GM12878 (cell line): ENCODE measurements at regions not wholly inside any gene's neighbourhood (a gene's known extent, or its start where the extent isn't known, plus 50 kb on each side); places are given as distances from the start of the nearest gene placed in this dataset.

Experiments
- ATAC-seq: fragments of 200-7000 bp; cut with Tn5 transposase; 3 replicates; pipeline ENCODE4 v1.9.1; 2020; ENCODE audit warnings: mild to moderate bottlenecking, moderate library complexity
- BruUV-seq: library from RNA; stranded (reverse); fragments of 400-500 nt; replicated peaks from 2 replicates; lab custom pipeline; 2021; lab: Mats Ljungman, UMichigan
- CTCF ChIA-PET: fragments of 300-600 bp; sonication (Branson Sonifier 250); formaldehyde crosslinking; extraction: SDS; loops from one replicate; lab custom pipeline; 2021; ENCODE audit warnings: inconsistent platforms; lab: Yijun Ruan, JAX
- POLR2A ChIA-PET: fragments of 350-600 bp; formaldehyde crosslinking; extraction: SDS; loops from one replicate; lab custom pipeline; 2021; ENCODE audit warnings: inconsistent platforms; lab: Charles Lee
- RAD21 ChIA-PET: fragments of 300-600 bp; sonication (Branson Sonifier 250); formaldehyde crosslinking; loops from one replicate; lab custom pipeline; 2023; ENCODE audit warnings: antibody characterized with exemption; ENCODE audit not compliant: unreplicated experiment; lab: Charles Lee
- SMC1A ChIA-PET: fragments of 300-600 bp; sonication (Branson Sonifier 250); formaldehyde crosslinking; loops from one replicate; lab custom pipeline; 2023; ENCODE audit not compliant: unreplicated experiment, uncharacterized antibody; lab: Charles Lee
- DNase-seq: peaks from one replicate; pipeline ENCODE4 v3.0.0-alpha.2; 2011; ENCODE audit warnings: low read depth, low spot score
- FAIRE-seq: peaks from 3 replicates; lab custom pipeline; 2011; peaks lifted over from hg19 to GRCh38; lab: Jason Lieb, UNC
- H2AFZ ChIP-seq: 2 replicates; pipeline ENCODE4 v1.6.0; 2011; ENCODE audit warnings: low read depth, low read length, control low read depth; ENCODE audit not compliant: control insufficient read depth
- H3K27ac ChIP-seq: 2 replicates; pipeline ENCODE4 v1.5.1; 2011; ENCODE audit warnings: control low read depth; ENCODE audit not compliant: control insufficient read depth, insufficient read depth
- H3K27me3 ChIP-seq, 2 experiments: replicated peaks in 1 of 2; 2 replicates each; pipeline versions ENCODE4 v1.6.0 to v1.6.1; 2011; ENCODE audit warnings: low read length in 1 of 2; ENCODE audit not compliant: control insufficient read depth in 2 of 2, insufficient read depth in 2 of 2
- H3K36me3 ChIP-seq, 2 experiments: 2 replicates each; pipeline ENCODE4 v1.5.1; 2011; ENCODE audit warnings: low read length in 1 of 2; ENCODE audit not compliant: control insufficient read depth in 2 of 2, insufficient read depth in 2 of 2
- H3K4me1 ChIP-seq: 2 replicates; pipeline ENCODE4 v1.6.1; 2011; ENCODE audit warnings: mild to moderate bottlenecking, low read length, moderate library complexity, mixed read lengths; ENCODE audit not compliant: control insufficient read depth, insufficient read depth
- H3K4me2 ChIP-seq: 2 replicates; pipeline ENCODE4 v1.6.0; 2011; ENCODE audit warnings: control low read depth; ENCODE audit not compliant: control insufficient read depth, insufficient read depth
- H3K4me3 ChIP-seq: fragments of 200-600 bp; sonication (generic); 2 replicates; pipeline ENCODE4 v1.5.1; 2016
- H3K79me2 ChIP-seq: 2 replicates; pipeline ENCODE4 v1.6.0; 2011; ENCODE audit warnings: low read length; ENCODE audit not compliant: control insufficient read depth, insufficient read depth
- H3K9ac ChIP-seq: 2 replicates; pipeline ENCODE4 v1.8.0; 2011; ENCODE audit warnings: low read length, control low read depth, mixed read lengths; ENCODE audit not compliant: control insufficient read depth, insufficient read depth
- H3K9me3 ChIP-seq: replicated peaks from 3 replicates; pipeline ENCODE4 v1.5.1; 2011; ENCODE audit warnings: mild to moderate bottlenecking, low read length; ENCODE audit not compliant: control insufficient read depth, insufficient read depth
- H4K20me1 ChIP-seq: 2 replicates; pipeline ENCODE4 v1.6.0; 2011; ENCODE audit not compliant: control insufficient read depth, insufficient read depth
- ATF2 ChIP-seq: IDR thresholded peaks from 2 replicates; pipeline ENCODE4 v1.6.1; 2012; ENCODE audit warnings: low read length, inconsistent platforms
- MTA2 ChIP-seq: fragments of 450-650 bp; IDR thresholded peaks from 2 replicates; pipeline ENCODE4 v1.6.1; 2016; ENCODE audit warnings: low read depth, mild to moderate bottlenecking, moderate library complexity
- POLR2AphosphoS2 ChIP-seq: IDR thresholded peaks from 2 replicates; pipeline ENCODE4 v1.6.1; 2011; ENCODE audit warnings: low read depth, mild to moderate bottlenecking, low read length, improper control_type of control experiment, moderate library complexity
- RBBP5 ChIP-seq: fragments of 200-600 bp; sonication (generic); conservative IDR thresholded peaks from 2 replicates; pipeline ENCODE4 v1.6.1; 2016
- SIX5 ChIP-seq: IDR thresholded peaks from 2 replicates; pipeline ENCODE4 v1.6.1; 2011; ENCODE audit warnings: mild to moderate bottlenecking, low read depth, low read length, moderate library complexity; ENCODE audit not compliant: severe bottlenecking
- ZBED1 ChIP-seq: IDR thresholded peaks from 2 replicates; pipeline ENCODE4 v1.6.1; 2016; ENCODE audit warnings: borderline replicate concordance
- WGBS: methylation state at CpG from one replicate; pipeline ENCODE4 v1.1.6; 2016; ENCODE audit warnings: low lambda C conversion rate; ENCODE audit not compliant: insufficient replicate concordance, insufficient coverage; ENCODE audit errors: missing lambda C conversion rate; 5-methylcytosine and 5-hydroxymethylcytosine counted together
- in situ Hi-C: fragments of 300-500 bp; cut with MboI; formaldehyde crosslinking; loops from 9 replicates; pipeline ENCODE4 v1.14.3; 2018; ENCODE audit warnings: mixed read lengths
- intact Hi-C: fragments of 100-400 bp; cut with micrococcal nuclease; formaldehyde crosslinking; loops from one replicate; pipeline ENCODE4 v1.14.2; 2022; ENCODE audit not compliant: unreplicated experiment
- TF ChIP-seq, protein P1 (sequence below): IDR thresholded peaks from 2 replicates; pipeline ENCODE4 v1.6.1; 2011; ENCODE audit warnings: low read depth, mild to moderate bottlenecking, low read length, moderate library complexity, borderline replicate concordance; ENCODE audit errors: extremely low read depth
- TF ChIP-seq, protein P2 (sequence below): fragments of 450-650 bp; IDR thresholded peaks from 2 replicates; pipeline ENCODE4 v1.6.1; 2017; ENCODE audit warnings: mild to moderate bottlenecking, moderate library complexity
- TF ChIP-seq, protein P3 (sequence below): fragments of 450-650 bp; IDR thresholded peaks from 2 replicates; pipeline ENCODE4 v1.6.1; 2014; ENCODE audit warnings: mild to moderate bottlenecking

DNA sequence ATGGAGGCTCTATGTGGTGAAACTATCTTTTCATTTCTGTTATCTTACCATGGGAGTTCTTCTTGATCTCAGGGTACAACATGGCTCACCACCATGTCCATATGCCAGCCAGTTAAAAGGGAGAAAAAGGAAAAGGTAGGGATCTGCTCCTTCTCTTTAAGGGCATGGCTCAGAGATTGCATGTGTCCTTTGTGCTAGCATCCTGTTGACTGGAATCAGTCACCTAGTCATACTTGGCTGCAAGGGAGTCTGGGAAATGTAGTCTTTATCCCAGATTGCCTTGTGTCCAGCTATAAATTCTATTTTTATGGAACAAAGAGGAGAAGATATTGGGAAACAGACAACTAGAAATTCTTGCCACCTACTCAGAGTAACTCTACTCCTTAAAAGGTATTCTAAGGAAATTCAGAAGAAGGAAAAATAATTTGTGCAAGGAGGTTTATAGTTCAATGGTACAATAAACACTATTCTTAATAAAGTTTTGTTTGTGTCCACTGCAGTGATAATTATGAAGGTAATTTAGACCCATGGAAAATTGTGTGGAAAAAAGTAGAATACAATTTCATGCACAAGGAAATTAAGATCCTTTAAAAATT is 86.4 kb upstream of the RPH3A start:
- no peaks in the 10 kb centered on the region for H4K20me1 ChIP-seq
- ATAC-seq (no peak), FAIRE-seq (no peak), DNase-seq (no peak)
- POLR2A ChIA-PET = no interaction called here
- no peaks in the 10 kb centered on the region for H3K4me1 ChIP-seq
- no peak overlapping the region for H3K4me3 ChIP-seq
- H3K79me2 ChIP-seq = no peaks in the 10 kb centered on the region
- H3K27ac ChIP-seq = no peak overlapping the region
- H3K4me2 ChIP-seq = no peak overlapping the region
- RAD21 ChIA-PET = no interaction called here
- no peak overlapping the region for H2AFZ ChIP-seq
- SMC1A ChIA-PET = no interaction called here
- in situ Hi-C loops (no loop called here), intact Hi-C loops (no loop called here)
- CTCF ChIA-PET = no interaction called here
- no peak overlapping the region for H3K9ac ChIP-seq
- no peaks in the 10 kb centered on the region for H3K27me3 ChIP-seq
- H3K36me3 ChIP-seq = no peaks in the 10 kb centered on the region
- H3K9me3 ChIP-seq = no peaks in the 10 kb centered on the region
- peak; percentile 49 for TF ChIP-seq SIX5
- no peak for TF ChIP-seq RBBP5
- TF ChIP-seq MTA2 = no peak
- TF ChIP-seq ZBED1 = no peak
- no TSS peak for BruUV-seq

DNA sequence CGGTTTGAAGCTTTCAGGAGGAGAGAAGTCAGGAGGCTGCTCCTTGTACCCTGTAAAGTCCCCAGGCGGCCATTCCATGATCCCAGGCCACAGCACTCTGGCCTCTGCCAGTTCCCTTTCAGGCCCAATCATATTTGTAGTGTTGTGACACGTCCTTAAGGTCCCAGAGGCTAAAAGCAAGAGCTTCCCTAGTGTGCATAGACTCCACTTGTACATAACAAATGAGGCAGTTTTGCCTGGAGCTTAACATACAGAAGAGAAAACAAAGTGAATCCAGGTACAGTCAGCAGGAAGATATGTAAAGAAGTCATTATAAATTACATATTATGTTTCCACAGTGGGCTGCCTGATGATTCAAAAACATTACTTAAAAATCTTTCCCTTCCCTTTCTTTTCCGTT is 81.1 kb upstream of the RPH3A start:
- in situ Hi-C loops (no loop called here), intact Hi-C loops (no loop called here)
- ChIA-PET CTCF (no interaction called here), SMC1A (no interaction called here), POLR2A (no interaction called here), RAD21 (no interaction called here)
- Histone ChIP-seq H3K9ac (no peak overlapping the region), H3K36me3 (no peaks in the 10 kb centered on the region), H4K20me1 (no peaks in the 10 kb centered on the region), H2AFZ (no peak overlapping the region), H3K79me2 (no peaks in the 10 kb centered on the region), H3K4me2 (no peak overlapping the region), H3K27me3 (no peaks in the 10 kb centered on the region), H3K27ac (no peak overlapping the region), H3K9me3 (no peaks in the 10 kb centered on the region), H3K4me1 (no peaks in the 10 kb centered on the region), H3K4me3 (no peak overlapping the region)
- no peak for FAIRE-seq
- 8% methylated on average over 4 of the region's 4 CpGs for WGBS
- no peak for DNase-seq
- ATAC-seq = no peak
- BruUV-seq = no TSS peak
- TF ChIP-seq, protein P1, sequence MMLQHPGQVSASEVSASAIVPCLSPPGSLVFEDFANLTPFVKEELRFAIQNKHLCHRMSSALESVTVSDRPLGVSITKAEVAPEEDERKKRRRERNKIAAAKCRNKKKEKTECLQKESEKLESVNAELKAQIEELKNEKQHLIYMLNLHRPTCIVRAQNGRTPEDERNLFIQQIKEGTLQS = no peak
- TF ChIP-seq, protein P2, sequence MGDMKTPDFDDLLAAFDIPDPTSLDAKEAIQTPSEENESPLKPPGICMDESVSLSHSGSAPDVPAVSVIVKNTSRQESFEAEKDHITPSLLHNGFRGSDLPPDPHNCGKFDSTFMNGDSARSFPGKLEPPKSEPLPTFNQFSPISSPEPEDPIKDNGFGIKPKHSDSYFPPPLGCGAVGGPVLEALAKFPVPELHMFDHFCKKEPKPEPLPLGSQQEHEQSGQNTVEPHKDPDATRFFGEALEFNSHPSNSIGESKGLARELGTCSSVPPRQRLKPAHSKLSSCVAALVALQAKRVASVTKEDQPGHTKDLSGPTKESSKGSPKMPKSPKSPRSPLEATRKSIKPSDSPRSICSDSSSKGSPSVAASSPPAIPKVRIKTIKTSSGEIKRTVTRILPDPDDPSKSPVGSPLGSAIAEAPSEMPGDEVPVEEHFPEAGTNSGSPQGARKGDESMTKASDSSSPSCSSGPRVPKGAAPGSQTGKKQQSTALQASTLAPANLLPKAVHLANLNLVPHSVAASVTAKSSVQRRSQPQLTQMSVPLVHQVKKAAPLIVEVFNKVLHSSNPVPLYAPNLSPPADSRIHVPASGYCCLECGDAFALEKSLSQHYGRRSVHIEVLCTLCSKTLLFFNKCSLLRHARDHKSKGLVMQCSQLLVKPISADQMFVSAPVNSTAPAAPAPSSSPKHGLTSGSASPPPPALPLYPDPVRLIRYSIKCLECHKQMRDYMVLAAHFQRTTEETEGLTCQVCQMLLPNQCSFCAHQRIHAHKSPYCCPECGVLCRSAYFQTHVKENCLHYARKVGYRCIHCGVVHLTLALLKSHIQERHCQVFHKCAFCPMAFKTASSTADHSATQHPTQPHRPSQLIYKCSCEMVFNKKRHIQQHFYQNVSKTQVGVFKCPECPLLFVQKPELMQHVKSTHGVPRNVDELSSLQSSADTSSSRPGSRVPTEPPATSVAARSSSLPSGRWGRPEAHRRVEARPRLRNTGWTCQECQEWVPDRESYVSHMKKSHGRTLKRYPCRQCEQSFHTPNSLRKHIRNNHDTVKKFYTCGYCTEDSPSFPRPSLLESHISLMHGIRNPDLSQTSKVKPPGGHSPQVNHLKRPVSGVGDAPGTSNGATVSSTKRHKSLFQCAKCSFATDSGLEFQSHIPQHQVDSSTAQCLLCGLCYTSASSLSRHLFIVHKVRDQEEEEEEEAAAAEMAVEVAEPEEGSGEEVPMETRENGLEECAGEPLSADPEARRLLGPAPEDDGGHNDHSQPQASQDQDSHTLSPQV = no peak
- TF ChIP-seq ATF2 = no peak
- TF ChIP-seq, protein P3, sequence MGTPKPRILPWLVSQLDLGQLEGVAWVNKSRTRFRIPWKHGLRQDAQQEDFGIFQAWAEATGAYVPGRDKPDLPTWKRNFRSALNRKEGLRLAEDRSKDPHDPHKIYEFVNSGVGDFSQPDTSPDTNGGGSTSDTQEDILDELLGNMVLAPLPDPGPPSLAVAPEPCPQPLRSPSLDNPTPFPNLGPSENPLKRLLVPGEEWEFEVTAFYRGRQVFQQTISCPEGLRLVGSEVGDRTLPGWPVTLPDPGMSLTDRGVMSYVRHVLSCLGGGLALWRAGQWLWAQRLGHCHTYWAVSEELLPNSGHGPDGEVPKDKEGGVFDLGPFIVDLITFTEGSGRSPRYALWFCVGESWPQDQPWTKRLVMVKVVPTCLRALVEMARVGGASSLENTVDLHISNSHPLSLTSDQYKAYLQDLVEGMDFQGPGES = no peak
- no peak for TF ChIP-seq POLR2AphosphoS2
